Neural progenitor cell (in vitro differentiated cells): ENCODE measurements at regions not wholly inside any gene's neighbourhood (a gene's known extent, or its start where the extent isn't known, plus 50 kb on each side); places are given as distances from the start of the nearest gene placed in this dataset.

Experiments used
- DNase-seq: peaks from one replicate; pipeline ENCODE4 v3.0.0-alpha.2; 2016; ENCODE audit warnings: low spot score
- H2AFZ ChIP-seq: fragments of 200-600 bp; sonication (generic); replicated peaks from 2 replicates; pipeline ENCODE4 v1.6.1; 2016; ENCODE audit warnings: antibody characterized with exemption
- H3F3A ChIP-seq: fragments of 200-600 bp; sonication (generic); 2 replicates; pipeline ENCODE4 v1.6.1; 2016; ENCODE audit warnings: antibody characterized with exemption, low read depth
- H3K27ac ChIP-seq: fragments of 200-600 bp; sonication (generic); 2 replicates; pipeline ENCODE4 v1.5.1; 2016; ENCODE audit warnings: mild to moderate bottlenecking
- H3K27me3 ChIP-seq: fragments of 200-600 bp; sonication (generic); 2 replicates; pipeline ENCODE4 v1.6.1; 2016; ENCODE audit warnings: mild to moderate bottlenecking, moderate library complexity
- H3K36me3 ChIP-seq: fragments of 200-600 bp; sonication (generic); 2 replicates; pipeline ENCODE4 v1.5.1; 2016
- H3K4me1 ChIP-seq: fragments of 200-600 bp; sonication (generic); 2 replicates; pipeline ENCODE4 v1.6.1; 2016; ENCODE audit warnings: mixed run types
- H3K4me2 ChIP-seq: fragments of 200-600 bp; sonication (generic); 2 replicates; pipeline ENCODE4 v1.6.1; 2016
- H3K4me3 ChIP-seq: fragments of 200-600 bp; sonication (generic); 2 replicates; pipeline ENCODE4 v1.5.1; 2016
- H3K79me2 ChIP-seq: fragments of 200-600 bp; sonication (generic); 2 replicates; pipeline ENCODE4 v1.6.1; 2016; ENCODE audit warnings: low read depth
- H3K9ac ChIP-seq: fragments of 200-600 bp; sonication (generic); 2 replicates; pipeline ENCODE4 v1.6.1; 2016
- H3K9me3 ChIP-seq: fragments of 200-600 bp; sonication (generic); 2 replicates; pipeline ENCODE4 v1.5.1; 2016; ENCODE audit warnings: low read depth
- H4K20me1 ChIP-seq: fragments of 200-600 bp; sonication (generic); 2 replicates; pipeline ENCODE4 v1.6.1; 2016; ENCODE audit warnings: low read depth
- H3K27ac Mint-ChIP-seq: 3 replicates; pipeline ENCODE4 v1.8.0; 2021; ENCODE audit warnings: mixed read lengths
- H3K27me3 Mint-ChIP-seq: 2 replicates; pipeline ENCODE4 v1.8.0; 2022; ENCODE audit warnings: low read depth, mild to moderate bottlenecking, inconsistent platforms, moderate library complexity, mixed read lengths; ENCODE audit not compliant: insufficient read depth
- H3K36me3 Mint-ChIP-seq: 3 replicates; pipeline ENCODE4 v1.8.0; 2021; ENCODE audit warnings: mixed read lengths
- H3K4me1 Mint-ChIP-seq: 3 replicates; pipeline ENCODE4 v1.8.0; 2021; ENCODE audit warnings: mixed read lengths
- H3K4me3 Mint-ChIP-seq: 3 replicates; pipeline ENCODE4 v1.8.0; 2021; ENCODE audit warnings: mild to moderate bottlenecking, moderate library complexity, mixed read lengths
- H3K9me3 Mint-ChIP-seq: 3 replicates; pipeline ENCODE4 v1.8.0; 2020; ENCODE audit warnings: mixed read lengths
- CTCF ChIP-seq: fragments of 200-600 bp; sonication (generic); IDR thresholded peaks from 2 replicates; pipeline ENCODE4 v1.5.1; 2017; ENCODE audit warnings: antibody characterized with exemption, mild to moderate bottlenecking
- EZH2 ChIP-seq: fragments of 200-600 bp; sonication (generic); IDR thresholded peaks from 2 replicates; pipeline ENCODE4 v1.6.1; 2017; ENCODE audit warnings: antibody characterized with exemption, mild to moderate bottlenecking, moderate library complexity
- EZH2phosphoT487 ChIP-seq: fragments of 200-600 bp; sonication (generic); IDR thresholded peaks from 2 replicates; pipeline ENCODE4 v1.6.1; 2017; ENCODE audit warnings: antibody characterized with exemption

DNA sequence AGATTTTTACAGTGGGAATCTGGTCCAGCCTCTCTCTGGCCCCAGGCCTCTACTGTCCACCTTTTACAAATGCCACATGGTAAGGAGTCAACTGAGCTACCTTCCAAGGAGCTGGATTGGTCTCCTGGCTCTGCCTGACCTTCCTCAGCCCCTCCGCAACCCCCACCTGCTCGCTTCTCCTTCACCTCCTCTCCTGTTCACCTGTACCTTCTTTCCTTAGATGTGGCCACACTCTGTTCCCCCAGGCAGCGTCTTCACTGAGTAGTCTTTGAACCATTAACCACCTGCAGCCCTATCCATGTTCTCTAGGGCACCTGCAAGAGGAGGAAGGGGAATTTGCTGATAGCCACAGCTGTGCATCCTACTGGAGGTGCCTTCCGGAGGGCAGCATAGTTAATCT is 55.3 kb upstream of the DDR1 start:
- Histone ChIP-seq H3K27ac (no peak overlapping the region), H3K36me3 (no peaks in the 10 kb centered on the region), H2AFZ (peak overlapping the region; percentile 71), H3K4me1 (peaks cover 11% of the 10 kb centered on the region), H3F3A (no peaks in the 10 kb centered on the region), H3K27me3 (no peaks in the 10 kb centered on the region), H3K9me3 (no peaks in the 10 kb centered on the region), H3K4me3 (no peak overlapping the region), H3K79me2 (no peaks in the 10 kb centered on the region), H3K9ac (no peak overlapping the region), H3K4me2 (no peak overlapping the region), H4K20me1 (no peaks in the 10 kb centered on the region)
- Mint-ChIP-seq H3K4me3 (no peak overlapping the region), H3K4me1 (peaks cover 24% of the 10 kb centered on the region), H3K27me3 (peaks cover 4% of the 10 kb centered on the region), H3K27ac (peak overlapping the region; percentile 40), H3K36me3 (no peaks in the 10 kb centered on the region), H3K9me3 (no peaks in the 10 kb centered on the region)
- TF ChIP-seq EZH2 (no peak), CTCF (no peak), EZH2phosphoT487 (no peak)
- DNase-seq = no peak

- H3K27ac Mint-ChIP-seq = peak overlapping the region; percentile 72
- H3K4me3 Mint-ChIP-seq = no peak overlapping the region
- H3K36me3 Mint-ChIP-seq = no peaks in the 10 kb centered on the region
- Histone ChIP-seq H3K4me3 (no peak overlapping the region), H3K79me2 (no peaks in the 10 kb centered on the region), H3K36me3 (no peaks in the 10 kb centered on the region), H3K27me3 (no peaks in the 10 kb centered on the region), H3K27ac (no peak overlapping the region), H3K4me1 (peaks cover 11% of the 10 kb centered on the region), H4K20me1 (no peaks in the 10 kb centered on the region), H3K9ac (no peak overlapping the region), H2AFZ (peak overlapping the region; percentile 71), H3F3A (no peaks in the 10 kb centered on the region), H3K9me3 (no peaks in the 10 kb centered on the region), H3K4me2 (no peak overlapping the region)
- no peaks in the 10 kb centered on the region for H3K9me3 Mint-ChIP-seq
- peaks cover 4% of the 10 kb centered on the region for H3K27me3 Mint-ChIP-seq
- peak; percentile 85 for DNase-seq
- TF ChIP-seq CTCF (peak; percentile 97), EZH2 (no peak)
- H3K4me1 Mint-ChIP-seq = peaks cover 27% of the 10 kb centered on the region
These were observed 56.0 kb upstream of the DDR1 start for GRCh38 chr6:30828027-30828962.

DNA sequence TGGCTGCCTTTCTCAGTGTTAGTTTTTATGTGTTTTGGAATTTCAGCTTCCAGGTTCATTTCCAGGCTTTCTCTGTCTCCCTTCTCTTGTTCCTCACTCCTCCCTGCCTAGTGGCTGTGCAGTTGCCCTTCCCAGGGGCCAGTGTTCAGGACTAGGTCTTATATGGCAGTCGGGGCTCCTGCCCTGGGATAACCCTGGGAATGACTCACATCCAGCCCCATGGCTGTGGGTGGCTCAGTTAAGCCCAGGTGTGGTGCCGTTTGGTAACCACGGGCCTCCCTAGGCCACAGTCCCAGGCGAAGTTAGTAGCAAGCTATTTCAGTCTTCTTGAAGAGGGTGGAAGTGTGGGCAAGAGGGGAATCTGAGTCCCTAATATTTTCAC is 57.4 kb upstream of the DDR1 start:
- Histone ChIP-seq H4K20me1 (no peaks in the 10 kb centered on the region), H3K4me3 (no peak overlapping the region), H3K9me3 (no peaks in the 10 kb centered on the region), H3K79me2 (no peaks in the 10 kb centered on the region), H3K9ac (no peak overlapping the region), H3K36me3 (no peaks in the 10 kb centered on the region), H3K27ac (no peak overlapping the region), H3K4me2 (no peak overlapping the region), H3K4me1 (peaks cover 11% of the 10 kb centered on the region), H2AFZ (no peak overlapping the region), H3F3A (no peaks in the 10 kb centered on the region), H3K27me3 (no peaks in the 10 kb centered on the region)
- H3K4me3 Mint-ChIP-seq = no peak overlapping the region
- H3K4me1 Mint-ChIP-seq = peaks cover 28% of the 10 kb centered on the region
- no peaks in the 10 kb centered on the region for H3K36me3 Mint-ChIP-seq
- no peaks in the 10 kb centered on the region for H3K9me3 Mint-ChIP-seq
- TF ChIP-seq EZH2phosphoT487 (no peak), EZH2 (no peak), CTCF (no peak)
- peaks cover 4% of the 10 kb centered on the region for H3K27me3 Mint-ChIP-seq
- no peak for DNase-seq
- H3K27ac Mint-ChIP-seq = no peak overlapping the region
